Adrenal gland (tissue), 9 donors: ENCODE measurements at regions not wholly inside any gene's neighbourhood (a gene's known extent, or its start where the extent isn't known, plus 50 kb on each side); places are given as distances from the start of the nearest gene placed in this dataset.

Source experiments
- DNase-seq, 7 donors: peaks; one replicate each; pipeline ENCODE4 v3.0.0-alpha.2; 2019 to 2020
- H3K27ac ChIP-seq, 5 donors: fragments of 200-600 bp; sonication (generic) in 4 of 5; 1 replicate in 3 of 5; 2 replicates in 2 of 5; pipeline versions ENCODE4 v1.5.1 to v1.8.0; 2016 to 2020; ENCODE audit warnings: mild to moderate bottlenecking in 1 of 5
- H3K27me3 ChIP-seq: fragments of 200-600 bp; 2 replicates; pipeline ENCODE4 v1.8.0; 2021
- H3K36me3 ChIP-seq, 2 donors: fragments of 200-600 bp; replicated peaks in 1 of 2; 1 replicate in 1 of 2; 2 replicates in 1 of 2; pipeline versions ENCODE4 v1.5.1 to v1.8.0; 2018 to 2022
- H3K4me1 ChIP-seq, 2 donors: fragments of 200-600 bp; replicated peaks in 1 of 2; 1 replicate in 1 of 2; 2 replicates in 1 of 2; pipeline versions ENCODE4 v1.5.1 to v1.8.0; 2018 to 2021
- H3K4me3 ChIP-seq, 4 donors: fragments of 200-600 bp; sonication (generic) in 3 of 4; one replicate each; pipeline ENCODE4 v1.5.1; 2016 to 2018
- H3K9me3 ChIP-seq, 3 donors: fragments of 200-600 bp; sonication (generic) in 1 of 3; replicated peaks in 1 of 3; 1 replicate in 2 of 3; 2 replicates in 1 of 3; pipeline versions ENCODE4 v1.5.1 to v1.8.0; 2016 to 2021
- CTCF ChIP-seq, 6 experiments: fragments of 450-650 bp in 4 of 6; fragments of 200-600 bp in 2 of 6; sonication (generic) in 1 of 6; IDR thresholded peaks; 1 replicate in 5 of 6; 2 replicates in 1 of 6; pipeline versions ENCODE4 v1.5.1 to v1.8.0; 2016 to 2021; ENCODE audit warnings: antibody characterized with exemption in 6 of 6, mild to moderate bottlenecking in 2 of 6, moderate library complexity in 1 of 6
- POLR2A ChIP-seq, 2 donors: fragments of 450-650 bp; IDR thresholded peaks; one replicate each; pipeline ENCODE4 v1.6.1; 2017; ENCODE audit warnings: antibody characterized with exemption in 2 of 2, mild to moderate bottlenecking in 2 of 2, moderate library complexity in 1 of 2
- WGBS, 4 donors: extraction: QIAGEN DNeasy Blood & Tissue Kit in 2 of 4; methylation state at CpG; one replicate each; pipeline versions ENCODE4 v1.1.5 to v1.1.7; 2013 to 2017; 5-methylcytosine and 5-hydroxymethylcytosine counted together
- intact Hi-C, 2 donors: fragments of 100-400 bp; cut with DNase I; formaldehyde crosslinking; loops; one replicate each; pipeline versions ENCODE4 v1.14.1 to v1.15.0; 2022 to 2023
- donor health status: healthy with polysubstance abuse.
- donor health status: Bipolar disorder and iron deficiency.
- donor health status: DM: yes; HTN: yes; CAD: no.
- donor health status: DM: no; HTN: no; CAD: no.
- donor health status: DM: no; HTN: no; CAD: no.

- WGBS, 4 donors = 71 to 90% (median 82%) methylated on average over 2 of the region's 2 CpGs
- H3K27me3 ChIP-seq = no peaks in the 10 kb centered on the region
- no peak overlapping the region for H3K27ac ChIP-seq
- intact Hi-C loops = no loop called here
- H3K9me3 ChIP-seq = no peaks in the 10 kb centered on the region
- H3K36me3 ChIP-seq = no peaks in the 10 kb centered on the region
- no peak overlapping the region for H3K4me3 ChIP-seq
- TF ChIP-seq POLR2A (IDR thresholded peaks at IDR 0.05) (no peak), CTCF (IDR thresholded peaks at IDR 0.05) (no peak)
- H3K4me1 ChIP-seq = no peaks in the 10 kb centered on the region
- no peak for DNase-seq
Measured at GRCh38 chr4:188822698-188823097, 683.5 kb downstream of the TRIML1 start.

DNA sequence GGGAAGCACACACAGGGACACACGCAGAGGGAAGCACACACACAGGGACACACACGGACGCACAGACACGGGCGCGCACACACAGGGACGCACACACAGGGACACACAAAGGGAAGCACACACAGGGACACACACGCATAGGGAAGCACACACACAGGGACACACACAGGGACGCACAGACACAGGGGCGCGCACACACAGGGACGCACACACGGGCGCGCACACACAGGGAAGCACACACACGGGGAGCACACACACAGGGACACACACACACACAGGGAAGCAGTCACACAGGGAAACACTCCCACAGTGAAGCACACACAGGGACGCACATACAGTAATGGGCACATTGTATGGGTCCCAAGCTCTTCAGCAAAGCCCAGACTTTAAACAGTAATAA is 685.3 kb downstream of the TRIML1 start:
- intact Hi-C loops = no loop called here
- Histone ChIP-seq H3K27ac (no peak overlapping the region), H3K4me1 (no peaks in the 10 kb centered on the region), H3K36me3 (no peaks in the 10 kb centered on the region), H3K9me3 (no peaks in the 10 kb centered on the region), H3K27me3 (no peaks in the 10 kb centered on the region), H3K4me3 (no peak overlapping the region)
- WGBS, 4 donors = 85 to 95% (median 90%) methylated on average over 15 to 17 of the region's 17 CpGs
- no peak for DNase-seq
- TF ChIP-seq CTCF (IDR thresholded peaks at IDR 0.05) = no peak

DNA sequence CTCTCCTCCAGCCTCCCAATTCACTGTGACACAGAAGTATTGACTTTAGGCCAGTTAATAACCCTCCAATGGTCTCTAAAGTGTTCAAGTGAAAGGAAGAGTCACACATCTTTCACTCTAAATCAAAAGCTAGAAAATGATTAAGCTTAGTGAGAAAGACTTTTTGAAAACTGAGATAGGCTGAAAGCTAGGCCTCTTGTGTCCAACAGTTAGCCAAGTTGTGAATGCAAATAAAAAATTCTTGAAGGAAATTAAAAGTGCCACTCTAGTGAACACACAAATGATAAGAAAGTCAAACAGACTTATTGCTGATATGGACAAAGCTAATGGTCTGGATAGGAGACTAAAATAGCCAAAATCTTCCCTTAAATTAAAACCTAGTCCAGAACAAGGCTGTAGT is 687.2 kb downstream of the TRIML1 start:
- Histone ChIP-seq H3K27me3 (no peaks in the 10 kb centered on the region), H3K9me3 (no peaks in the 10 kb centered on the region), H3K36me3 (no peaks in the 10 kb centered on the region), H3K4me3 (no peak overlapping the region), H3K4me1 (no peaks in the 10 kb centered on the region), H3K27ac (no peak overlapping the region)
- TF ChIP-seq POLR2A (IDR thresholded peaks at IDR 0.05) (no peak), CTCF (IDR thresholded peaks at IDR 0.05) (no peak)
- DNase-seq = no peak
- intact Hi-C loops = no loop called here

DNA sequence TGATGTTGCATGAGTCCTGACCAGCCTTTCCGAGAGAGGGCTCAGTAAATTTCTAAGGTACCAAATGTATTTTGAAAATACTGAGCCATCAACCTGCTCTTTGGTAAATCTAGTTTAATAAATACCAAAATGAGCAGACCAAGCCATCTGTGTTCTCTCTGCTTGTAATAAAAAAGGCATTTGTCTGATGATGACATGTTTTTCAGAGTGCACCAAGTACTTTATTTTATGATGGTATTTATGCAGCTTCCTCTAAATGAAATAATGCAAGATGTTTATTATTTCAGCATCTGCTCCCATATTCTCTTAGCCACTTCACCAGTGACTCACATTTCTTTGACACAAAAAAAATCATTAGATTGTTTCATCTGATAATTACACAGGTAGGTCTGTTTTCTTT is 700.5 kb downstream of the TRIML1 start:
- intact Hi-C loops = no loop called here
- DNase-seq = no peak
- Histone ChIP-seq H3K36me3 (no peaks in the 10 kb centered on the region), H3K4me3 (no peak overlapping the region), H3K9me3 (no peaks in the 10 kb centered on the region), H3K4me1 (no peaks in the 10 kb centered on the region), H3K27ac (no peak overlapping the region), H3K27me3 (no peaks in the 10 kb centered on the region)
- 57 to 82% (median 73%) methylated on average over 1 of the region's 1 CpG for WGBS, 4 donors
- TF ChIP-seq CTCF (IDR thresholded peaks at IDR 0.05) = no peak
- TF ChIP-seq POLR2A (IDR thresholded peaks at IDR 0.05) = no peak
